GM12873 (cell line): ENCODE measurements at regions not wholly inside any gene's neighbourhood (a gene's known extent, or its start where the extent isn't known, plus 50 kb on each side); places are given as distances from the start of the nearest gene placed in this dataset.

ENCODE experiments used
- CTCF ChIP-seq: IDR thresholded peaks from 2 replicates; pipeline ENCODE4 v1.5.1; 2012; ENCODE audit warnings: low read depth, mild to moderate bottlenecking, moderate library complexity, low read length, control low read depth; ENCODE audit not compliant: insufficient read depth; ENCODE audit errors: missing control alignments

GRCh38 chr1:221376286-221376685 lies 365.6 kb downstream of the DUSP10 start:
- no peak for TF ChIP-seq CTCF

- no peak for TF ChIP-seq CTCF
Observed at GRCh38 chr1:221381910-221382623, 359.8 kb downstream of the DUSP10 start.

GRCh38 chr1:221392453-221392852 lies 349.4 kb downstream of the DUSP10 start:
- TF ChIP-seq CTCF: no peak

GRCh38 chr1:221394011-221394544 lies 347.8 kb downstream of the DUSP10 start:
- no peak for TF ChIP-seq CTCF

GRCh38 chr1:221396526-221396925 lies 345.4 kb downstream of the DUSP10 start:
- TF ChIP-seq CTCF: no peak

GRCh38 chr1:221397141-221397540 lies 344.7 kb downstream of the DUSP10 start:
- no peak for TF ChIP-seq CTCF

- TF ChIP-seq CTCF: no peak
Observed at GRCh38 chr1:221397606-221398005, 344.3 kb downstream of the DUSP10 start.

- TF ChIP-seq CTCF: no peak
Observed at GRCh38 chr1:221405146-221405545, 336.7 kb downstream of the DUSP10 start.
